IPS-20b (cell line): ENCODE measurements at regions not wholly inside any gene's neighbourhood (a gene's known extent, or its start where the extent isn't known, plus 50 kb on each side); places are given as distances from the start of the nearest gene placed in this dataset.
"Not testable (repeated sequence)": the region's sequence is repeated elsewhere in the genome, so short reads cannot be mapped to it uniquely, and the experiment has no call there.

ENCODE experiments used
- H3K27ac ChIP-seq: one replicate; pipeline ENCODE4 v1.5.1; 2013; ENCODE audit warnings: low read length
- H3K27me3 ChIP-seq: 2 replicates; pipeline ENCODE4 v1.6.1; 2013; ENCODE audit warnings: mild to moderate bottlenecking, low read length, inconsistent platforms; ENCODE audit not compliant: insufficient read depth
- H3K36me3 ChIP-seq: 2 replicates; pipeline ENCODE4 v1.6.1; 2013; ENCODE audit warnings: low read depth, mild to moderate bottlenecking, inconsistent platforms, low read length, moderate library complexity; ENCODE audit not compliant: insufficient read depth
- H3K4me1 ChIP-seq: 2 replicates; pipeline ENCODE4 v1.6.1; 2013; ENCODE audit warnings: mild to moderate bottlenecking, control low read depth, inconsistent platforms, low read length, moderate library complexity; ENCODE audit not compliant: insufficient read depth
- H3K4me3 ChIP-seq: 2 replicates; pipeline ENCODE4 v1.5.1; 2013; ENCODE audit warnings: mild to moderate bottlenecking, low read length, inconsistent platforms
- H3K9ac ChIP-seq: 2 replicates; pipeline ENCODE4 v1.6.1; 2013; ENCODE audit warnings: low read depth, mild to moderate bottlenecking, inconsistent platforms, low read length, moderate library complexity
- H3K9me3 ChIP-seq: 2 replicates; pipeline ENCODE4 v1.6.1; 2013; ENCODE audit warnings: mild to moderate bottlenecking, low read depth, low read length, inconsistent platforms; ENCODE audit not compliant: insufficient read depth

- H3K36me3 ChIP-seq: no peaks in the 10 kb centered on the region
- H3K27me3 ChIP-seq: no peaks in the 10 kb centered on the region
- H3K9ac ChIP-seq: no peak overlapping the region
- H3K27ac ChIP-seq: no peak overlapping the region
- H3K4me1 ChIP-seq: no peaks in the 10 kb centered on the region
- no peak overlapping the region for H3K4me3 ChIP-seq
- no peaks in the 10 kb centered on the region for H3K9me3 ChIP-seq
These were observed 63.1 kb downstream of the MTNR1B start for GRCh38 chr11:93032580-93032979.

DNA sequence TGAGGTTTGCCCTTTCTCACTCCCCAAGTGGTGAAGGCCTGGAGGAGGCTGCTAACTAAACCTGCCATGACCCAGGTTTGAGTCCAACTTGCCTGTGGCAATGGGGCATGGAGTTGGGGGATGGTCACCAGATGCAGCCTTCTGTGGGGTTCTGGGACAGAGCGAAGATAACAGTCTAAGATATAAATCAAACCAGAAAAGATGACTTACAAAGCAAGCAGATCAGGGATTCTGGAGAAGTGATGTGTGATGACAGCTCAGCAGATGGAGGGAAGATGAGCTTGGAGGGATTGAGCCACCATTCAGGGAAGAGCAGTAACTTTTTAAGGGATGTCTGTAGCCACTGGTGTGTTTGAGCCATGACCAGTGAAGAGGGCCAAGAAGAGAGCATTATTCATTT is 63.6 kb downstream of the MTNR1B start:
- Histone ChIP-seq H3K9me3 (no peaks in the 10 kb centered on the region), H3K27ac (no peak overlapping the region), H3K4me1 (no peaks in the 10 kb centered on the region), H3K9ac (no peak overlapping the region), H3K4me3 (no peak overlapping the region), H3K27me3 (no peaks in the 10 kb centered on the region), H3K36me3 (no peaks in the 10 kb centered on the region)

DNA sequence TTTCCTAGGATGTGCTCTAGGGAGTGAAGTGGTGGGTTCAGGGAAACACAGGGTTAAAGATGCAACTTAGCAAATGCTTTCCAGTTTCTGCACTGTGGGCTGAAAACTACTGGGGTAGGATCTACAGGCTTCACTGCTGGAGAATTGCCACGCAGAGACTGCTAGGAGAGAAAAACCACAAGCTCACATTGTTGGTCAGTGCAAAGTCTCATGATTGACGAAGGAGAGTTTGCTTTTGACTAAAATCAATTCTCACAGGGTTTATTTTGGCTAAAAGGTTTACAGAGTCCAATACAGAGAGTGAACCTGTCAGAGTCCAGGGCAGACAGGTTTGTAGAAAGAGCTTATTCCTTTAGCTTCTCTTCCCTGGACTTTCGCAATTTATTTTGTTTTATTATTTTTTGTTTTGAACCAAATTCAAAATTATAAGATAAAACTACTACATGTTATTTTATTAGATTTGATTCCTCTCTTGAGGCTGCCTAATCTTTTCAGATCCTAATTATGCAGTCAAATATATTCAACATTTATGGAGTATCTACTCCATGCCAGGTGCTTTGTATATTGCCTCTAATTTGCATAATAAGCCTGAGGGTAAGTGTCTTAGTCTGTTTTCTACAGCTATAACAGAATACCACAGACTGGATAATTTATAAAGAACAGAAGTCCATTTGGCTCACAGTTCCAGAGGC is 64.7 kb downstream of the MTNR1B start:
- Histone ChIP-seq H3K9me3 (no peaks in the 10 kb centered on the region), H3K4me3 (no peak overlapping the region)

DNA sequence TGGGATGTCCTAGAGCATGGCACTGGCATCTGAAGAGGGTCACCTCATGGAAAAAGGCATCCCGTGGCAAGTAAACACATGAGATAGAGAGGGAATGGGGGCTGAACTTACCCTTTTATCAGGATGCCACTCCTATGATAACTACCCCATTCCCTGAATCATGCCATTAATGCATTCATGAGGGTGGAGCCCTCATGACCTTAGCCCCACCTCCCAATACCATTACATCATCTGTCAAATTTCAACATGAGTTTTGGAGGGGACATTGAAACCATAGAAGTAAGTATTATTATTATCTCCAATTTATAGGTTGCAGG is 65.2 kb downstream of the MTNR1B start:
- H3K4me3 ChIP-seq: no peak overlapping the region
- H3K9ac ChIP-seq: no peak overlapping the region
- no peaks in the 10 kb centered on the region for H3K36me3 ChIP-seq
- H3K27ac ChIP-seq: no peak overlapping the region
- no peaks in the 10 kb centered on the region for H3K4me1 ChIP-seq
- H3K9me3 ChIP-seq: no peaks in the 10 kb centered on the region
- H3K27me3 ChIP-seq: no peaks in the 10 kb centered on the region

More for the DNA sequence above, 64.7 kb downstream of the MTNR1B start:
- Histone ChIP-seq H3K27me3 (no peaks in the 10 kb centered on the region), H3K27ac (no peak overlapping the region), H3K4me1 (no peaks in the 10 kb centered on the region), H3K9ac (no peak overlapping the region), H3K36me3 (no peaks in the 10 kb centered on the region)

- Histone ChIP-seq H3K36me3 (peaks cover 7% of the 10 kb centered on the region; the same call in 1 of the 2 replicates), H3K4me3 (no peak overlapping the region), H3K9ac (no peak overlapping the region), H3K27ac (no peak overlapping the region), H3K9me3 (peaks cover 14% of the 10 kb centered on the region), H3K4me1 (no peaks in the 10 kb centered on the region), H3K27me3 (no peaks in the 10 kb centered on the region)
These were observed 69.1 kb downstream of the MTNR1B start for GRCh38 chr11:93038521-93038920.

- Histone ChIP-seq H3K4me1 (no peaks in the 10 kb centered on the region), H3K36me3 (peaks cover 7% of the 10 kb centered on the region; the same call in 1 of the 2 replicates), H3K9me3 (peaks cover 14% of the 10 kb centered on the region), H3K9ac (no peak overlapping the region), H3K27ac (no peak overlapping the region), H3K27me3 (no peaks in the 10 kb centered on the region), H3K4me3 (no peak overlapping the region)
These were observed 70.2 kb downstream of the MTNR1B start for GRCh38 chr11:93039531-93040240.

DNA sequence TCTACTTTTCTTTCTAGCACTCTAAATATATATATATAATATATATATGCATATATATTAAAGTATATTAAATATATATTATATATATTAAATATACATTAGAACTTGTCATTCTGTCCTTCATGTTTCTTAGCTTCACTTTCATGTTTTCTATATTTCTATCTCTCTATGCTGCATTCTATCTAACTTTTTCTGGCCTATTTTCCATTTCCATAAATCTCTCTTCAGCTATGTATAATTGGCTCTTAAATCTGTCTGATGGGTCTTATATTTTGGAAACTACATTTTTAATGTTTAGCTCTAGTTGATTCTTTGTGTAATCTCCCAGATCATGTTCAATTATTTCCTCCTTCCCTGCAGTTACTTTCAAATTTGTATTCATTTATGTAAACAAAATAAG is 72.2 kb downstream of the MTNR1B start:
- Histone ChIP-seq H3K27me3 (no peaks in the 10 kb centered on the region), H3K9ac (no peak overlapping the region), H3K27ac (no peak overlapping the region), H3K9me3 (peaks cover 14% of the 10 kb centered on the region), H3K4me1 (no peaks in the 10 kb centered on the region), H3K36me3 (peaks cover 7% of the 10 kb centered on the region; the same call in 1 of the 2 replicates), H3K4me3 (no peak overlapping the region)

- H3K9ac ChIP-seq, H3K36me3 ChIP-seq, H3K4me1 ChIP-seq, H3K27ac ChIP-seq, H3K4me3 ChIP-seq, H3K27me3 ChIP-seq: not testable (repeated sequence)
- peaks cover 14% of the 10 kb centered on the region for H3K9me3 ChIP-seq
These were observed 73.7 kb downstream of the MTNR1B start for GRCh38 chr11:93043186-93043585.

DNA sequence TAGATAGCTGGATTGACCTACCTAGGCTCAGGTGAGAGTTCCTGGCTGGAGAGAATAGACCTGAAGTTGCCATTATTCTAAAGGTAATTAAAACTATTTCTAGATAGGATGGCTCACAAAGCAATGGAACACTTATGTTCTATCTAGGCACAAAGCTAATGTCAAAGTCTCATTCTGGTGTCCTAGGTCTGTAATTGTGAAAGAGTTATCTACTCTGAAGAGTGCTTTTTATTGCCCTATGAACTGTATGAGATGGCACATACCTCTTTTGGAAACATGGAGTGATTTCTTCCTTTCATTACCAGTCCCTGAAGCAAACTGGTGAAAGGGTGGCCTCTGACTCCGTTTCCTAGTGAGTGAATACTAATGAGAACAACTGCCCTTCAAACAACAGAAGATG is 80.3 kb downstream of the MTNR1B start:
- no peaks in the 10 kb centered on the region for H3K27me3 ChIP-seq

DNA sequence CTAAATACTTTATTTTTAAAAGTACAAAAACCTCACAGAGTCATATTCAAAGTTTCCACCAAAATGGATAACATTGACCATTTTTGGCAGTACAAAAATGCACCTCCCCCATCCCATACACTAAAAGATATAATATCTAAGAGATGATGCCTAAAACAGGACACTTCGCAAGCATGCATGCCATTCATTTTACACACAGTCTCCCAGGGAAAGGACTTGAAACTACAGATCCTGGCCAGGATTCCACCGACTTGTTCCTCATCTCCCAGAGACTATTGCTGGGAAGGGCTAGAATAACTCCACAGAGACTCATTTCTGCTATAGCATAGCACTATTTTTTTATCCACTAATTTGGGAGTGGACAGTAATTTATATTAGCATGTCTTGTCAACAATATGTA is 81.7 kb downstream of the MTNR1B start:
- H3K27ac ChIP-seq: no peak overlapping the region
- H3K27me3 ChIP-seq: no peaks in the 10 kb centered on the region
- no peak overlapping the region for H3K4me3 ChIP-seq
- no peak overlapping the region for H3K9ac ChIP-seq
- H3K4me1 ChIP-seq: no peaks in the 10 kb centered on the region
- no peaks in the 10 kb centered on the region for H3K36me3 ChIP-seq
- no peaks in the 10 kb centered on the region for H3K9me3 ChIP-seq

More for the DNA sequence above, 80.3 kb downstream of the MTNR1B start:
- no peak overlapping the region for H3K27ac ChIP-seq
- H3K4me3 ChIP-seq: no peak overlapping the region
- no peak overlapping the region for H3K9ac ChIP-seq
- H3K4me1 ChIP-seq: no peaks in the 10 kb centered on the region
- no peaks in the 10 kb centered on the region for H3K9me3 ChIP-seq
- no peaks in the 10 kb centered on the region for H3K36me3 ChIP-seq

GRCh38 chr11:93053864-93054263 is 84.4 kb downstream of the MTNR1B start:
- no peaks in the 10 kb centered on the region for H3K27me3 ChIP-seq
- no peak overlapping the region for H3K4me3 ChIP-seq
- no peak overlapping the region for H3K27ac ChIP-seq
- H3K9me3 ChIP-seq: no peaks in the 10 kb centered on the region
- H3K36me3 ChIP-seq: no peaks in the 10 kb centered on the region
- no peaks in the 10 kb centered on the region for H3K4me1 ChIP-seq
- H3K9ac ChIP-seq: no peak overlapping the region

DNA sequence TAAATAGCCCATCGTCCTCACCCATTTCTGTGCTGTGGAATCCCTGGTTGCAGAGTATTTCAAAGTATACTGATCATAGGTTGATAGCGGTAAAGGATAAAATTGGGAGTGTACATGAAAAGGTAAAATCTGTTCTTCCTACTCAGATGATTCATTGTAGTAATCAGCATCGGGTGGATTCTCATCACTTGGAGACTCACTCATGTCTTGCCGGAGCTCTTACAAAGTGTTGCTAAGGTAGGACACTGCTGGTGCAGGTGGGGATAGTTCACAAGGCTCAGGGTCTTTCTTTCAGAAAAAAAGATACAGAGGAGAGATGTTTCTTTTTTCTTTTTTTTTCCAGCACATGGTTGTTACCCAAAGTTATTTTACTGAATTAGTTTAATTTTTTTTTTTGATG is 84.8 kb downstream of the MTNR1B start:
- Histone ChIP-seq H3K27ac (no peak overlapping the region), H3K9me3 (no peaks in the 10 kb centered on the region), H3K4me3 (no peak overlapping the region), H3K9ac (no peak overlapping the region), H3K36me3 (no peaks in the 10 kb centered on the region), H3K27me3 (no peaks in the 10 kb centered on the region), H3K4me1 (no peaks in the 10 kb centered on the region)
